ENCODE measurements at regions not wholly inside any gene's neighbourhood (a gene's known extent, or its start where the extent isn't known, plus 50 kb on each side); places are given as distances from the start of the nearest gene placed in this dataset.
"Not testable (repeated sequence)": the region's sequence is repeated elsewhere in the genome, so short reads cannot be mapped to it uniquely, and the experiment has no call there.

- no peak overlapping the region for H3K4me3 ChIP-seq (replicated peaks in 1 of 2; ENCODE audit: low read depth in 2 of 2, low read length in 2 of 2)
- no peak for DNase-seq (ENCODE audit: low read depth in 2 of 2)
- TF ChIP-seq CTCF (IDR thresholded peaks at IDR 0.05; ENCODE audit: low read depth, low read length), result no peak
These were observed 965.4 kb upstream of the GRIA3 start for GRCh38 chrX:122218666-122219065.

GRCh38 chrX:122219226-122219625, 964.9 kb upstream of the GRIA3 start:
- DNase-seq (ENCODE audit: low read depth in 2 of 2), result peak in 1 of 2 donors; percentile 7
- TF ChIP-seq CTCF (IDR thresholded peaks at IDR 0.05; ENCODE audit: low read depth, low read length), result no peak
- H3K4me3 ChIP-seq (replicated peaks in 1 of 2; ENCODE audit: low read depth in 2 of 2, low read length in 2 of 2), result no peak overlapping the region

- no peak for DNase-seq (ENCODE audit: low read depth in 2 of 2)
- no peak overlapping the region for H3K4me3 ChIP-seq (replicated peaks in 1 of 2; ENCODE audit: low read depth in 2 of 2, low read length in 2 of 2)
- no peak for TF ChIP-seq CTCF (IDR thresholded peaks at IDR 0.05; ENCODE audit: low read depth, low read length)
These were observed 964.3 kb upstream of the GRIA3 start for GRCh38 chrX:122219735-122220134.

GRCh38 chrX:122220644-122221373, 963.3 kb upstream of the GRIA3 start:
- no peak overlapping the region for H3K4me3 ChIP-seq (replicated peaks in 1 of 2; ENCODE audit: low read depth in 2 of 2, low read length in 2 of 2)

GRCh38 chrX:122221810-122222209, 962.3 kb upstream of the GRIA3 start:
- not testable (repeated sequence) for DNase-seq (ENCODE audit: low read depth in 2 of 2); H3K4me3 ChIP-seq (replicated peaks in 1 of 2; ENCODE audit: low read depth in 2 of 2, low read length in 2 of 2)

More at GRCh38 chrX:122220644-122221373, 963.3 kb upstream of the GRIA3 start:
- no peak for DNase-seq (ENCODE audit: low read depth in 2 of 2)
- no peak for TF ChIP-seq CTCF (IDR thresholded peaks at IDR 0.05; ENCODE audit: low read depth, low read length)

GRCh38 chrX:122224137-122224536, 959.9 kb upstream of the GRIA3 start:
- H3K4me3 ChIP-seq (replicated peaks in 1 of 2; ENCODE audit: low read depth in 2 of 2, low read length in 2 of 2); DNase-seq (ENCODE audit: low read depth in 2 of 2): not testable (repeated sequence)

- no peak overlapping the region for H3K4me3 ChIP-seq (replicated peaks in 1 of 2; ENCODE audit: low read depth in 2 of 2, low read length in 2 of 2)
- TF ChIP-seq CTCF (IDR thresholded peaks at IDR 0.05; ENCODE audit: low read depth, low read length), result no peak
- peak in 1 of 2 donors; percentile 40 for DNase-seq (ENCODE audit: low read depth in 2 of 2)
These were observed 945.3 kb upstream of the GRIA3 start for GRCh38 chrX:122238801-122239200.

- TF ChIP-seq CTCF (IDR thresholded peaks at IDR 0.05; ENCODE audit: low read depth, low read length), result no peak
- DNase-seq (ENCODE audit: low read depth in 2 of 2), result no peak
- no peak overlapping the region for H3K4me3 ChIP-seq (replicated peaks in 1 of 2; ENCODE audit: low read depth in 2 of 2, low read length in 2 of 2)
These were observed 942.1 kb upstream of the GRIA3 start for GRCh38 chrX:122241959-122242358.
